Fibroblast of peridontal ligament (primary cell): ENCODE measurements at regions not wholly inside any gene's neighbourhood (a gene's known extent, or its start where the extent isn't known, plus 50 kb on each side); places are given as distances from the start of the nearest gene placed in this dataset.
A peak's percentile ranks its signal among the peaks of the same experiment; 100 is the strongest.
"Not testable (repeated sequence)": the region's sequence is repeated elsewhere in the genome, so short reads cannot be mapped to it uniquely, and the experiment has no call there.

Experiments used
- DNase-seq: peaks from one replicate; pipeline ENCODE4 v3.0.0-alpha.2; 2010; ENCODE audit errors: extremely low read depth

GRCh38 chr3:82165266-82165665, 403.8 kb upstream of the GBE1 start:
- no peak for DNase-seq

GRCh38 chr3:82163907-82164520, 402.6 kb upstream of the GBE1 start:
- peak; percentile 41 for DNase-seq

DNA sequence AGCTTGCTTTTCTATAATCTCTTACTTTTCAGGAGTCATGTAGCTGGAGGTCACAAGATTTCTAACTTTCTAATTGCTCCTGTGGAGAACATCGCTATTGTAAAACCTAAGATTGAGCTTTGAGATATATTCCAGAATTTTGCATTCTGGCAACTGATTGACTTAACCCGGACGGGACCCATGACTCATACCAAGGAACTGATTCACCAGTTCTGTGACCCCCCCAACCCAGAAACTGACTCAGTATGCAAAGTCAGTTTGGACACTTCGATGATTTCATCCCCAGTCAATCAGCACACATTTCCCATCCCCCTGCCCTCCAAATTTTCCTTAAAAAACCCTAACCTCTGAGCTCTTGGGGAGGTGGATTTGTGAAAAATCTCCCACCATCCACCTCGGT, 396.5 kb upstream of the GBE1 start:
- DNase-seq, result peak; percentile 67

- DNase-seq, result not testable (repeated sequence)
Observed at GRCh38 chr3:82153892-82154291, 392.4 kb upstream of the GBE1 start.

DNA sequence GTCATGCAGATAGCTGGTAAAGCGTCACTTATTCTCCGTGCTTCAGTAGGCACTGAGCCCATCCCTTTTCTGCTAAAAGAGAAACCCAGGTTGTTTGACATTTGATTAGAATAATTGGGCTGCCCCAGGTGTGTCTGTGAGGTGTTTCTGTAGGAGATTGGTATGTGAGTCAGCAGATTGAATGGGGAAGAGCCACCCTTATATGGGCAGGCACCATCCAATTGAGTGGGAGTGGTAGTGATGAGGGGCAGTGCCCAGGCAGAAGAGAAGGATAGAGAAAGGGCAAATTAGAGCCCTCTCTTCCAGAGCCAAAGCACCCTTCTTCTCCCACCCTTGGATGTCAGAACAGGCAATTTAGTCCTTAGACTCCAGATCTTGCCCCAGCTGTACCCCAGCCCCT, 384.3 kb upstream of the GBE1 start:
- no peak for DNase-seq

DNA sequence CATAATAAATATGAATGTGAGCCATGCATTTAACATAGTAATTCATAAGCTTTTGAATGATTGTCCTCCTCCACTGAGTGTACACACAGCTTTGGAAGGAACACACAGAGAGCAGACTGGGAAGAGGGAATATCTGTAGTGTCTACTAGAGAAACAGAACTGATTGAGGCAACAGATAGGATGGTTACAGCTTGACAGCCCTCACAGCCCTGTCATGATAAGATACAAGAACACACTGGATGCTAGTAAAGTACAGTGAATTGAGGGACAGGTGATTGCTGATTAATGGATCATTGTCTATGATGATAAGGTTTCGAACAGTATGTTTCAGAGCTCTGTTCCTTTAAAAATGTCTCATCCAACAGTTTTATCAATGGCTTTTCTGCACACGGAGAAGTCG, 383.4 kb upstream of the GBE1 start:
- DNase-seq, result no peak

DNA sequence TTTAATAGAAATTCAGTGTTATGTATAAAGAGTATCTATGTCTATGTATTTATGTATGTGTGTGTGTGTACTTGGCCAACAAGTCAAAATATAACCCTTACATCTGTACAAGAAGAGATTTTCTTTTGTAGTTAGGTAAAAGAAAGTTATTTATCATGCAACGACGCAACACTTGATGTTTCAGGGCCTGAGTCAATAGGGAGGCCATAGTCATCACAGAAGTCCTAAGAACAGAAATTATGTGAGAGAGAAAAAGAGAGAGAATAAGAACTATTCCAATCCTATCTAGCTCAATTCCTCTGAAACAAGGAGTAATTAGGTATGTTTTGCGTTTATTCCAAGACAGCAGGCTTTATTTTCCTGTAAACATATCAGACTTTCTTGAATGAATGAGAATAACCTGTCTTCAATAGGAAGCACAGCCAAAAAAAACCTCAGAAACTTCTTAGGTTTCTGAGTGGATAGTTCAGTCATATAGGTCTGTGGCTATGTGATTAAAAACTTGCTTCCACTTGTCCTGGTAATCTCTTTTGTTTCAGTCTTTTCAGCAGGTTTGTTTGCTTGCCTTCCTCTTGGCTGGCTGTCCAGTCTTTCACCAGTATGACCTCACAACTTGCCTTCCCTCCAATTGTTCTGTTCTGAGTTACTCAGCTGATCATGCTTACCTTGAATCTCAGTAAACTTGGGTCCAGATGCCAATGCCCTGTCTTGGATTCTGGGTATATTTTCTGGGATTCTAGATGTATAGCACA, 382.4 kb upstream of the GBE1 start:
- DNase-seq, result no peak

- no peak for DNase-seq
Observed at GRCh38 chr3:82141592-82141991, 380.1 kb upstream of the GBE1 start.

DNA sequence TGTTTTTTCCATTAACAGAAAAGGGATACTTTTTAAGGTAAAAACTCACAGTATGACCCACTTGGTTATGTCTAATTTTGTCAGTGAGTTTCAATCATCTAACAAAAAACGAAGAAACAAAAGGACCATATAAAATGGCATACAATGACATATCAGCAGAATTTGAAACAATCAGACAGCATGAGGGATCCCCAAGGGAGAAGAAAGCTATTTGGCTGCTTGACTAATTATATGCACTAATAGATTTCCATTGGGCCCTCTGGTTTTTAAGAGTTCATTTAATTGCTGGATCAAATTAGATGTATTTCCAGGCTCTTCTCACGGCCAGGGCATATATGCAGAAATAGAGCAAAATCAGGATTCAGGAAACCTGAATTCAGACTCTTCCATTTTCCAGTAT, 376.4 kb upstream of the GBE1 start:
- DNase-seq, result no peak

- DNase-seq, result no peak
Observed at GRCh38 chr3:82137050-82137449, 375.6 kb upstream of the GBE1 start.

DNA sequence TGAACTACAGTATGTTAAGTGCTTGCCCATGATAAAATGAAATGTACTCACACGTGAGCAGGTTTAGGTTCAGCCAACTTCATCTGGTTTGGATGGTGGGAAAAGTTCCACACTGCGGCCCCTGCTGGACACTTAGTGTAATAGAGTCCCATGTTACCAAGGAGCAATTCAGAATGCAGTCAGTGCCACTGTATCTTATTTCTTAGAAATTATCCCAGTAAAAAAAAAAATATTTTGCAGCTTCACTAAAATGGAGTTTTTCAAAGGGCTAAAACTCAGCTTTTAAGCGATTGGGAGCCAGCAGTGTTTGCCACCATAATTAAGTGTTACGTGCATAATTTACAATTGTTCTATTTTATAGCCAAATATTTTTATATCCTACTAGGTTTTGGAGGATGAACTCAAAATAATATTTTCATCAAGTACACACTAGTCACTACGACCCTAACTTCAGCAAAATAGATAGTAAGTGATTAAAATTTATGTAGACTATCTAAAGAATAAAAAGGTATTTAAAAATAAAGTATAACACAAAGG, 371.7 kb upstream of the GBE1 start:
- peak; percentile 80 for DNase-seq

DNA sequence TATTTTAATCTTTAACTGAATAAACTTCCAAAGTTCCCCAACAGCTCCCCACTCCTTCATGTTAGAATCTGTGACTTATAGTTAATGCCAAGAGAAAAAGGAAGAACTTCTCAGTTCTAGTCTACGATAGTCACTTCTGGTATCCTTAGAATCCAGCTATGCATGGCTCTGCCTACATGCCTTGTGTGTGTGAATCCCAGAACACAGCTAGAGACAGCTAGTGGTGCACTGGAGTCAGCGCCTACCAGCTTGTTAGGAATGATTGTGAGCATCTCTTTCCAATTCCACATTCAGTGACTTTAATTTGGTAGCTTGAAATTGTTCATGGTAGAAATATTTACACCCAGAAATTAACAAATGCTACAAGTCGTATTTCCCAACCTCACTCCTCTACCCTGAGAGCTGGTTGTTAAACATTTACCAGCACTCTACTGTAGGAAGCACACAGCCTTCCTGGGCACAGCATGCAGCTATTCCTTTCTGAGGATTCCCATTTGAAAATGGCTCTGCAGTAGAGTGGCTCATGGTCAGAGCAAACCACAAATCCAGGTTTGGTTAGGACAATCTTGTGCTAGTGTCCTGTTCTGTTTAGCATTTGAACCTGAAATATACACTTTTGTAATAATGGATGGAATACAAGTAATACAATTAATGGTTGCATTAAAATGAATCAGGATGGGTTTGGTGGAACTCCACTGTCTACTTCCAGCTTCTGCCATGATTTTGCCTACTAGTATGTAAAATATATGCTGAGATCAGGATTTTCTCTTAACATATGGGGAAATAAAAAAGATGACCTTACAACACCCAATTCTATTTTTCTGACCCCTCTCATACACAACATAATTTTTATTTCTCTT, 371.0 kb upstream of the GBE1 start:
- DNase-seq, result no peak

DNA sequence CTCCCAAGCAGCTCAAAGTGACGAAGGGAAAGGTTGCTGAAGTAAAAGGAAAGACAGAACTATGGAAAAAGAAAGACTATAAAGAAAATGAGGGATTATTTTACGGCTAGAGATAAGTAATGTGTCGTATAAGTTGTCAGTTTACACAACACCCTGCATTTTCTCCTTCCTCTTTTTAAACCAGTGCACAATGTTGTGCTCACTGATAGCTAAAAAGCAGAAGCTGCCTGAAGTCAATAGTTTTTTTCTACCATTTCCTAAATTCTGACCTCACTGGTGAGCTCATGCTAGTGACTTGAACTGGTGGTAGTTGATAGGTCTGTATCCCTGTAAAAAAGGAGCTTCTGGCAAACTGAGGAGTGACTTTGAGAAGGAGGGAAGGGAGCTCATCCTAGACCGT, 368.6 kb upstream of the GBE1 start:
- DNase-seq, result no peak

GRCh38 chr3:82129221-82129801, 367.9 kb upstream of the GBE1 start:
- no peak for DNase-seq

- no peak for DNase-seq
Observed at GRCh38 chr3:82128271-82128670, 366.8 kb upstream of the GBE1 start.

- no peak for DNase-seq
Observed at GRCh38 chr3:82122554-82123345, 361.3 kb upstream of the GBE1 start.

GRCh38 chr3:82114589-82114988, 353.1 kb upstream of the GBE1 start:
- DNase-seq, result no peak

DNA sequence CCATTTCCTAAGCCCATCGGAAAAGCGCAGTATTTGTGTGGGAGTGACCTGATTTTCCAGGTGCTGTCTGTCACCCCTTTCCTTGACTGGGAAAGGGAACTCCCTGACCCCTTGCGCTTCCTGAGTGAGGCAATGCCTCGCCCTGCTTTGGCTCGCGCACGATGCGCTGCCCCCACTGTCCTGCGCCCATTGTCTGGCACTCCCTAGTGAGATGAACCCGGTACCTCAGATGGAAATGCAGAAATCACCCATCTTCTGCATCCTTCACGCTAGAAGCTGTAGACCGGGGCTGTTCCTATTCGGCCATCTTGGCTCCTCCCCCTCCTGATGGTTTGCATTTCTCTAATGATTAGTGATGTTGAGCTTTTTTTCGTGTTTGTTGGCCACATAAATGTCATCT, 349.3 kb upstream of the GBE1 start:
- not testable (repeated sequence) for DNase-seq

DNA sequence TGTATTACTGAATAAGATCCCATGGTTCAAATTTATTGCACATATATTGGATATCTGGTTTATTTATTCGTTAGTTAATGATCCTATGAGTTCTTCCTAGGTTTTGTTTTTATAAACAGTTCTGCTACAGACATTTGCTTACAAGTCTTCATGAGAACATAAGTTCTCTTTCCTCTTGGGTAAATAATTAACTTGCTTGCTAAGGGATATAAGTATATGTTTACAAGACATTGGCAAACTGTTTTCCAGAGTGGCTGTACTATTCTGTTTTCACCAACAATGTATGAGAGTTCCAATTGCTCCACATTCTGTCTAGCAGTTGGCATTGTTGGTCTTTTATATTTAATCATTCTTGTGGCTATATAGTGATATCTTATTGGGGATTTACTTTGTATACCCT, 341.8 kb upstream of the GBE1 start:
- no peak for DNase-seq

DNA sequence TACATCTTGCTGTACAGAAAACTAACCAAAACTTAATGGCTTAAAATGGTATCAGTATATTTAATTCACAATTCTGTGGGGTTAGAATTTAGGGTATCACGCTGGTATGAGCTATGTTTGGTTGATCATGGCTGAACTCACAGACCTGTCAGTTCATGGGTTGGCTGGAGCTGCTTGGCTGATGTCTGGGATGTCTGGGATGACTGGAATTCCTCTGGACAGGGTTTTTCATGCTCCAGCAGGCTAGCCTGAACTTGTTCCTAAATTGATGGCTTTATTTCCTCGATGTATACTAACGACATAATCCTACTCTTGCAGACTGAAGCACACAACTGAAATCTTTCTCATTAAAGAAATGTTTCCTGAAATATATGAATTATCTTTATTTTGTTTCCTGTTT, 338.9 kb upstream of the GBE1 start:
- DNase-seq, result peak; percentile 35

GRCh38 chr3:82093641-82094040, 332.2 kb upstream of the GBE1 start:
- no peak for DNase-seq
